DMS153 (cell line): ENCODE measurements at regions not wholly inside any gene's neighbourhood (a gene's known extent, or its start where the extent isn't known, plus 50 kb on each side); places are given as distances from the start of the nearest gene placed in this dataset.
"Not testable (repeated sequence)": the region's sequence is repeated elsewhere in the genome, so short reads cannot be mapped to it uniquely, and the experiment has no call there.

Experiments used
- DNase-seq: peaks from one replicate; lab custom pipeline; 2025; lab: John Stamatoyannopoulos, UW

DNA sequence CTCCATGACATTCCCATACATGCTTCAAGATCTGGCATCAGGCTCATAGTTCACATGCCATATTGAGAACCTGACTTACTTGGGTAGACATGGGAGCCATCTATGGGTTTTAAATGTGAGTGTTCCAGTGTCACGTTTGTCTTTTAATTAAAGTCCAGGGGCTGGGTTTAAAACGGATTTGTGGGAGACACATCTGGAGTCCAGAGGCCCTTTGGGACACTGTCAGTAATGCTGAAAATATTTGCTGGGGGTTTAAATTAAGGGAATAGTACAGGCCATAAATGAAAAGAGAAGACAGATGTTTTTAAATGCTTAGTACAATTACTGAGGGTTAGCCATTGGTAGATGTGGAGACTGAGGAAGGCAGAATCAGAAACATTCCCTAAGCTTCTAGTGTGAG lies 478.0 kb downstream of the PID1 start:
- DNase-seq: no peak

GRCh38 chr2:228786901-228787300 lies 484.2 kb downstream of the PID1 start:
- no peak for DNase-seq

DNA sequence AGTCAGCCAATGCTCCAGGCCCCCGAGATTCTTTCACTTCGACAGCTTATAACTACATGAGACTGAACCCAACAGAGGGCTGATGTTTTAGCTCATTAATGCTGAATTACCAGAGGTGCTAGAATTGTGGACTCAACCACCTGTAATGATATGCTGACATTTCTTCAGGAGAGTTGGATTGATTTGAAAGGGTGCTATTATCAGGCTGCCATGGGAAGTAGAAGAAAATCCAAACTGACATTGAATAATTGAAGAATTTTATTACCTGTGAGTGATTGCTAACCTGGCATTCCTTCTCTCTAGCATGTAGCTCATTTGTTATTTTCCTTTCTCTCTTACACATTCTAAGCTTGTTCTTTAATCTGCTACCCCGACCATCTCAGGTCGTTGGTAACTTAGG lies 488.8 kb downstream of the PID1 start:
- no peak for DNase-seq

- no peak for DNase-seq
Measured at GRCh38 chr2:228777855-228778355, 493.2 kb downstream of the PID1 start.

DNA sequence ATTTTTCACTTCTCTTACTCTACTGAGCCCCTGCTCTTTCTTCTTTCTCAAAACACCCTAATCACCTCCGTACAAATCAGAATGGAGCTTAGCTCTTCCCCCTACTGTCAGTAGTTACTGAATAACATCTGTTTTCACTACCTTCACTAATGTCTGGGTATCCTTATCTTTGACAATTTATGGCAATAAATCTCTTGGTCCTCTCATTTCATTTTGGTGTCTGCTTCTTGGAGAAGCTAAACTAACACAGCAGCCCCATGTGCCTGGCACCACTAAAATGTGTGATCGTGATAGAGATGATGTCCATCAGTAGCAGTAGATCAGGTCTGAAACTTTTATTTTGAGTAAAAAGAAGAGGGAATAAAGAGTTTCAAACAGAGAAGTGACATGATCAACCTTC lies 496.5 kb downstream of the PID1 start:
- DNase-seq: no peak

DNA sequence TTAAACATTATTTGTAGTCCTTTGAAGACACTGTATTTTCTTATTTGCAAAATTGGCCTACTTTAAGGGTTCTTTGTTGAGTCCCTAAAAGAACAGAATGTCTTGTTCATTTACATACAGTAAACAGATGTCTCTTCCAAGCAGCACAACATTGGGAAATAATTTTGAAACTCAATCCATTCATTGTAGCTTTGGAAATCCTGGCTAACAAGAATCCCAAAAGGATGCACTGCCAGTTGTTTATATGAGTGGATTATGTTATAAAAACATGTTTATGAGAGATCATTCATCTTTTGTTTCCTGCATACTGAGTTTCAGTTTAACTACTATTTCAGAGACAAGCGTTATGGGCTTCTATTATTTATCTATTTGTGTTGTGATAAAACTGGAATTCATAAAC lies 499.3 kb downstream of the PID1 start:
- no peak for DNase-seq

DNA sequence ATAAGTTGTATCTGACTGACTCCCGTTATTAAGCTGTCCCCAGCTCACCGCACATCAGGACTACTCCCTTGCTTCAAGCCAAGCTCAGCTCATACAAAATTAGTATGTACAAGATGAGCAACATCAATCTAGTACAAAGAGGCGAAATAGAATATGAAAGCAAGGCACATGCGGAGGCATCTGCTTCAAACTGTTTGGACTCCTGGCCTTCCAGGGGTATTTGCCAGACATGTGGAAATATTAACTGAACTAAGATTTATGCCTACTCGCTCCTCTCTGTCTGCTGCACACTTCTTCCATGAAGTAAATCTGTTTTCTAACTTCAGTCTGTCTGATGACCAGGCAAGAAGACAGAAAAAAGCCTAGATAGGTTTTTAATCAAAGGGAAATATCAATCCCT lies 499.8 kb downstream of the PID1 start:
- DNase-seq: no peak

- no peak for DNase-seq
Measured at GRCh38 chr2:228768818-228769217, 502.3 kb downstream of the PID1 start.

GRCh38 chr2:228768141-228768540 lies 502.9 kb downstream of the PID1 start:
- not testable (repeated sequence) for DNase-seq

- DNase-seq: no peak
Measured at GRCh38 chr2:228767196-228767595, 503.9 kb downstream of the PID1 start.

DNA sequence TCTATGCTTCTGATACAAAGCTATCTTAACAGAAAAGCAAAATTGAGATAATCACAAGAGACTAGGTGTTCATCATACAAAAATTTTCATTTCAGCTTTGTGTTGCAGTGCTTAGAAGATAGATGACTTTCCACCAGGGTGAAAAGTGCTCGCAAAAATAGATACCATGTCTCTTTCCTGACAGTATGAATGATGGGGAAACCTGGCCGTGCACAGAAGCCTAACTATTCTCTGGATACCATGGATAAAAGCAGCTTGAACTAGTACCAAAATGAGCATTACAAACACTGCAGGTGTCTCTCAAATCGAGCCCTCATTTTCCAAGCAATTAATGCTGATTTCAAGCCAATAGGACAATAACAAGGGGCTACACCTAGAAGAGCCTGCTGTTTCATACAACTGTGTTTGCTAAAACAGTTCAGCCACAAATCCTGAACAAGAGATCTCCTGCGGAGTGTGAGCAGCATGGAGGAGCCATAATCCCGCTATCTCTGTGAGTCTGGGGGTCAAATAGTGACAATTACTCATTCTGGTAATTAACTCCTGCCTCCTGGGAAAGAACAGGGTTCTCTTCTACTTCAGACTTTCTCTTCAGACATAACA lies 507.6 kb downstream of the PID1 start:
- no peak for DNase-seq

GRCh38 chr2:228762565-228762964 lies 508.5 kb downstream of the PID1 start:
- DNase-seq: no peak

DNA sequence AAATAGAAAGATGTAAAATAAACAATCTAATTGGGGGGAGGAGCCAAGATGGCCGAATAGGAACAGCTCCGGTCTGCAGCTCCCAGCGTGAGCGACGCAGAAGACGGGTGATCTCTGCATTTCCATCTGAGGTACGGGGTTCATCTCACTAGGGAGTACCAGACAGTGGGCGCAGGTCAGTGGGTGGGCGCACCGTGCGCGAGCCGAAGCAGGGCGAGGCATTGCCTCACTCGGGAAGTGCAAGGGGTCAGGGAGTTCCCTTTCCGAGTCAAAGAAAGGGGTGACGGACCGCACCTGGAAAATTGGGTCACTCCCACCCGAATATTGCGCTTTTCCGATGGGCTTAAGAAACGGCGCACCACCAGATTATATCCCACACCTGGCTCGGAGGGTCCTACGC lies 515.4 kb downstream of the PID1 start:
- DNase-seq: not testable (repeated sequence)

DNA sequence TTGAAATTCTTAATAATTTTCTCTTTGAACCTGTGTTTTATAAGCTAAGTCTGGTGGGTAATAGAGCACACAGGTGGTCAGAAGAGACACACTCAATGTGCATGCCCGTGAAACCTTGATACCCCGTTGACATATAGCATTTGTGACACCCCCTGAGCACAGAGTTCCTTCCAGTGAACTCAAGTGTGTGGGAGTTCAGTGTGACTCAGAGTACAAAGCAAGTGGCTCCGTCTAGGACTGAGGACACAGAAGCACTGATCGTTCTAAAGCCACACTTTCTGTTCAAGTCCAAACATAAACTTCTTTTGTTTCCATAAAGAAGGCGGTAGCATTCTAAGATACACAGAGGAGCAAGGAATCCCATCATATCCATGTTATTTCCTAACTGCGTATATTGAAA lies 523.6 kb downstream of the PID1 start:
- DNase-seq: no peak

DNA sequence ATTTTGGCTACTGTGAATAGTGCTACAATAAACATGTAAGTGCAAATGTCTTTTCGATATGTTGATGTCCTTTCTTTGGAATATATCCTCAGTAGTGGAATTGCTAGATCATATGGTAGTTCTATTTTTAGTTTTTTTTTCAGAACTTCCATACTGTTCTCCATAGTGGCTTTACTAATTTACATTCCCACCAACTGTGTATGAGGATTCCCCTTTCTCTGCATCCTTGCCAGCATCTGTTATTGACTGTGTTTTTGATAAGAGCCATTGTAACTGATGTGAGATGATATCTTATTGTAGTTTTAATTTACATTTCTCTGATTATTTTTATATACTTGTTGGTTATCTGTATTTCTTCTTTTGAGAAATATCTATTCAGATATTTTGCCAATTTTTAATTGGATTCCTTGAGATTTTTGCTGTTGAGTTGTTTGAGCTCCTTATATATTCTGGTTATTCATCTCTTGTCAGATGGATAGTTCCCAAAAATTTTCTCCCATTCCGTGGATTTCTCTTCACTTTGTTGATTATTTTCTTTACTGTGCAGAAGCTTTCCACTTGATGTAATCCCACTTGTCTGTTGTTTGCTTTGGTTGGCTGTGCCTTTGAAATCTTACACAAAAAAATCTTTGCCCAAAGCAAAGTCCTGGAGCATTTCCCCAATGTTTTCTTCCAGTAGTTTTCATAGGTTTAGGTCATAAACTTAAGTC lies 532.3 kb downstream of the PID1 start:
- DNase-seq: no peak

GRCh38 chr2:228735697-228736096 lies 535.4 kb downstream of the PID1 start:
- no peak for DNase-seq

DNA sequence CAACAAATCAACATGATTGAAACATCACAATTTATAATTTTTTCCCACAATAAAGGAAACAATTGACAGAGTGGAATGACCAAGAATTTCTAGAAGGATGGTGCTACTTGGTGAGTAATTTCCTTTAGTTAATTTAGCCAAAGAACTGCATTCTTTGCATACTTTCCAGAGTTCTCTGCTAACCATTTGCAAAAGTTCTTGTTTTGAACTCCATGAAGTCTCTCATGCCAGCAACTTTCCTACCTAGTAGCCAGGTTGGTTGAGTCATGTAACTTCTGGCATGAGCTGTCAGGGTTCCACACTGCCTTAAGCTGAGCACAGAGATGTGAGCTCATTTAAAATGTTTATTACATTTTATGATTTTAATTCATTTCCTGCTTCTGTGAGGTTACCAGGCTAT lies 539.6 kb downstream of the PID1 start:
- no peak for DNase-seq

DNA sequence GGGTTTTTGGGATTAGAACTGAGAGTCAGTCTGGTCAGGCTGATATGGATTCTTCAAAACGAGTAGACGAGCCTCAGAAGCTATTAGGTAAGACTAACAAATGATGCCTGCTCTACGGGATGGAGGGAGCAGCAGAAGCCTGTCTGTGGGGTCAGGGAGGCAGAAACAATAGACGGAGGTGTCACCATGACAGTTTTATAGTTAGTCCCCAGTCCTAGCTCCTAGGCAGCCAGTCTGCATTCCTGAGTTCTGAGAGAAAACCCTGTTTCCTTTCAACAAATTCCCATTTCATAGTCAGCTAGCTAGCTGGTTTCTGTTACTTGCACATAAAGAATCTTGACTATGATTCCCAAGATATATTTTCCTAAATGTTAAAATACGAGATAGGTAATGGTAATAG lies 542.1 kb downstream of the PID1 start:
- no peak for DNase-seq

GRCh38 chr2:228725031-228725430 lies 543.5 kb upstream of the SPHKAP start:
- no peak for DNase-seq

GRCh38 chr2:228723599-228723998 lies 542.1 kb upstream of the SPHKAP start:
- DNase-seq: no peak

GRCh38 chr2:228722311-228722710 lies 540.8 kb upstream of the SPHKAP start:
- no peak for DNase-seq

- DNase-seq: no peak
Measured at GRCh38 chr2:228720895-228721294, 539.4 kb upstream of the SPHKAP start.

DNA sequence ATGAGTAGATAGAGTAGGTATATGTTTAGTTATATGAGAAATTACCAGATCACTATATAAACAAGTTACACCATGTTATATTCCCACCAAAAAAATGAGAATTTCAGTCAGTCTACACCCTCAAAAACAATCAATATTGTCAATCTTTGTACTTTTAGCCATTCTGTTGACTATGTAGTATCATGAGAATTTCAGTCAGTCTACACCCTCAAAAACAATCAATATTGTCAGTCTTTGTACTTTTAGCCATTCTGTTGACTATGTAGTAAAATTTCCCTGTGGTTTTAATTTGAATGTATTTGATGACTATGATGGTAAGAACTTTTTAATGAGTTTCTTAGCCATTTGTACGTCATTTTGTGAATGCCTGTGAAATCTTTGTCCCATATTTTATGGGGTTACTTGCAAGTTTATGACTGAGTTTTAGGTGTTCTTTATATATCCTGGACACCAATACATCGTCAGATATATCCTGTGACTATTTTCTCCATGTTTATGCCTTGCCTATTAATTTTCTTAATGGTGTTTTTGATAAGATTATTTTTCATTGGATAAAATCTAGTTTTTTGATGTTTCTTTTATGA lies 528.4 kb upstream of the SPHKAP start:
- DNase-seq: no peak

DNA sequence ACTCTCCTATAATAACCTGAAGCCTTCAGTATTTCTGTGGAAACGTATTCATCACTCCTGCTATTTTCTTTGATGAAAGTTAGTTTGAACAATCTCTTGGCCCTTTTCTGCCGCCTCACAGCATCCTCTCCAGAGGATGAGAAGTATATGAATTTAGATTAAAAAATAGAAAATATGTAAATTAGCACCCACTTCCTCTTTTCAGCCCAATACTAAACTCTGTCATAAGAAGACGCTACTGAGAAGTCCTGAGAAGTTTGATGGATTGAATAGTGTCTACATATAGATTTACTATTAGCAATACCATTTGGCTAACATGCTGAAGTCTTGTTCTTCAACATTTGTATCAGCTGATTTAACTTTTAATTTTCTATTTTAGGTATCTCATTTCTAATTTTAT lies 526.4 kb upstream of the SPHKAP start:
- DNase-seq: no peak
